H9 (cell line): ENCODE measurements at regions not wholly inside any gene's neighbourhood (a gene's known extent, or its start where the extent isn't known, plus 50 kb on each side); places are given as distances from the start of the nearest gene placed in this dataset.

Experiments used
- DNase-seq: peaks from one replicate; pipeline ENCODE4 v3.0.0-alpha.2; 2017
- H2AFZ ChIP-seq: one replicate; pipeline ENCODE4 v1.6.1; 2013; ENCODE audit warnings: mild to moderate bottlenecking, low read length, control low read depth, moderate library complexity
- H2AK5ac ChIP-seq: 2 replicates; pipeline ENCODE4 v1.6.1; 2013; ENCODE audit warnings: low read length, control low read depth, mixed read lengths; ENCODE audit not compliant: insufficient read length
- H2BK120ac ChIP-seq: one replicate; pipeline ENCODE4 v1.6.1; 2013; ENCODE audit warnings: low read depth, mild to moderate bottlenecking, low read length, control low read depth, inconsistent platforms; ENCODE audit not compliant: poor library complexity, severe bottlenecking
- H2BK12ac ChIP-seq: 2 replicates; pipeline ENCODE4 v1.6.1; 2013; ENCODE audit warnings: low read length, control low read depth, mixed read lengths, low read depth; ENCODE audit not compliant: insufficient read length
- H2BK15ac ChIP-seq: 2 replicates; pipeline ENCODE4 v1.6.1; 2013; ENCODE audit warnings: low read depth, low read length, control low read depth
- H2BK20ac ChIP-seq: one replicate; pipeline ENCODE4 v1.6.1; 2013; ENCODE audit warnings: low read depth, mild to moderate bottlenecking, low read length, control low read depth, inconsistent platforms; ENCODE audit not compliant: poor library complexity, severe bottlenecking
- H2BK5ac ChIP-seq: 2 replicates; pipeline ENCODE4 v1.6.1; 2013; ENCODE audit warnings: low read length, control low read depth, mixed read lengths; ENCODE audit not compliant: insufficient read length
- H3K14ac ChIP-seq: 2 replicates; pipeline ENCODE4 v1.6.1; 2013; ENCODE audit warnings: low read length, control low read depth; ENCODE audit not compliant: insufficient read depth
- H3K18ac ChIP-seq: 2 replicates; pipeline ENCODE4 v1.6.1; 2013; ENCODE audit warnings: low read depth, mild to moderate bottlenecking, mixed read lengths, low read length, control low read depth; ENCODE audit not compliant: insufficient read length
- H3K23ac ChIP-seq: 2 replicates; pipeline ENCODE4 v1.6.1; 2013; ENCODE audit warnings: low read length, control low read depth, mixed read lengths, low read depth; ENCODE audit not compliant: insufficient read length
- H3K23me2 ChIP-seq: 2 replicates; pipeline ENCODE4 v1.6.1; 2013; ENCODE audit warnings: low read depth, mild to moderate bottlenecking, mixed read lengths, low read length, control low read depth; ENCODE audit not compliant: insufficient read length, poor library complexity, severe bottlenecking
- H3K27ac ChIP-seq: 2 replicates; pipeline ENCODE4 v1.5.1; 2013; ENCODE audit warnings: low read length, control low read depth, mixed read lengths, low read depth; ENCODE audit not compliant: insufficient read length
- H3K27me3 ChIP-seq: 2 replicates; pipeline ENCODE4 v1.6.1; 2013; ENCODE audit warnings: low read length, control low read depth, inconsistent platforms; ENCODE audit not compliant: insufficient read depth
- H3K4ac ChIP-seq: 2 replicates; pipeline ENCODE4 v1.6.1; 2013; ENCODE audit warnings: low read depth, mild to moderate bottlenecking, control low read depth, inconsistent platforms, low read length, moderate library complexity
- H3K4me1 ChIP-seq: 2 replicates; pipeline ENCODE4 v1.6.1; 2013; ENCODE audit warnings: low read length, control low read depth, inconsistent platforms; ENCODE audit not compliant: insufficient read depth
- H3K4me2 ChIP-seq: 2 replicates; pipeline ENCODE4 v1.6.1; 2013; ENCODE audit warnings: low read length, control low read depth, mixed read lengths; ENCODE audit not compliant: insufficient read length, insufficient read depth
- H3K56ac ChIP-seq: 2 replicates; pipeline ENCODE4 v1.6.1; 2013; ENCODE audit warnings: low read depth, mild to moderate bottlenecking, mixed read lengths, low read length, control low read depth; ENCODE audit not compliant: insufficient read length
- H3K79me1 ChIP-seq: 2 replicates; pipeline ENCODE4 v1.6.1; 2013; ENCODE audit warnings: low read depth, mild to moderate bottlenecking, moderate library complexity, low read length, control low read depth, inconsistent platforms; ENCODE audit not compliant: insufficient read depth, poor library complexity, severe bottlenecking
- H3K79me2 ChIP-seq: 2 replicates; pipeline ENCODE4 v1.6.1; 2013; ENCODE audit warnings: low read length, control low read depth, inconsistent platforms; ENCODE audit not compliant: insufficient read depth
- H3K9ac ChIP-seq: 2 replicates; pipeline ENCODE4 v1.6.1; 2013; ENCODE audit warnings: low read length, control low read depth, mixed read lengths; ENCODE audit not compliant: insufficient read length; ENCODE audit errors: extremely low read depth
- H3K9me3 ChIP-seq: one replicate; pipeline ENCODE4 v1.6.1; 2013; ENCODE audit warnings: low read depth, low read length, inconsistent platforms; ENCODE audit not compliant: control insufficient read depth
- H3T11ph ChIP-seq: one replicate; pipeline ENCODE4 v1.6.1; 2013; ENCODE audit warnings: mild to moderate bottlenecking, low read length, control low read depth, inconsistent platforms
- H4K20me1 ChIP-seq: one replicate; pipeline ENCODE4 v1.6.1; 2013; ENCODE audit not compliant: control insufficient read depth, insufficient read length, insufficient read depth
- H4K5ac ChIP-seq: 2 replicates; pipeline ENCODE4 v1.6.1; 2013; ENCODE audit warnings: low read depth, mild to moderate bottlenecking, mixed read lengths, low read length, control low read depth; ENCODE audit not compliant: insufficient read length
- H4K8ac ChIP-seq: replicated peaks from 2 replicates; pipeline ENCODE4 v1.6.1; 2013; ENCODE audit warnings: low read length, control low read depth, mixed read lengths, low read depth; ENCODE audit not compliant: insufficient read length
- H4K91ac ChIP-seq: 2 replicates; pipeline ENCODE4 v1.6.1; 2013; ENCODE audit warnings: low read depth, mild to moderate bottlenecking, moderate library complexity, mixed read lengths, low read length, control low read depth; ENCODE audit not compliant: insufficient read length
- H3K27ac Mint-ChIP-seq, 3 experiments: 2 replicates in 2 of 3; 3 replicates in 1 of 3; pipeline ENCODE4 v1.8.0; 2020 to 2021; ENCODE audit warnings: mixed read lengths in 3 of 3, mild to moderate bottlenecking in 1 of 3, moderate library complexity in 1 of 3
- H3K27me3 Mint-ChIP-seq: 2 replicates; pipeline ENCODE4 v1.8.0; 2021; ENCODE audit warnings: low read depth, mild to moderate bottlenecking, moderate library complexity, mixed read lengths
- H3K36me3 Mint-ChIP-seq, 3 experiments: 2 replicates in 2 of 3; 3 replicates in 1 of 3; pipeline ENCODE4 v1.8.0; 2020 to 2021; ENCODE audit warnings: low read depth in 3 of 3, mixed read lengths in 3 of 3; ENCODE audit not compliant: insufficient read depth in 1 of 3
- H3K4me1 Mint-ChIP-seq, 2 experiments: 2 replicates each; pipeline ENCODE4 v1.8.0; 2020; ENCODE audit warnings: mixed read lengths in 2 of 2
- H3K4me3 Mint-ChIP-seq, 2 experiments: 2 replicates in 1 of 2; 3 replicates in 1 of 2; pipeline ENCODE4 v1.8.0; 2020 to 2021; ENCODE audit warnings: mild to moderate bottlenecking in 2 of 2, mixed read lengths in 2 of 2, moderate library complexity in 1 of 2
- H3K9me3 Mint-ChIP-seq, 2 experiments: 2 replicates in 1 of 2; 3 replicates in 1 of 2; pipeline ENCODE4 v1.8.0; 2020; ENCODE audit warnings: mild to moderate bottlenecking in 2 of 2, mixed read lengths in 2 of 2, moderate library complexity in 1 of 2
- CTCF ChIP-seq: fragments of 200-600 bp; sonication (generic); conservative IDR thresholded peaks from 3 replicates; pipeline ENCODE4 v1.8.0; 2021; ENCODE audit warnings: antibody characterized with exemption, mild to moderate bottlenecking
- WGBS: extraction: QIAGEN DNeasy Blood & Tissue Kit; methylation state at CpG from one replicate; pipeline ENCODE4 v1.1.7; 2013; ENCODE audit warnings: missing lambda C conversion rate, low lambda C conversion rate, mixed read lengths; ENCODE audit not compliant: insufficient read length; ENCODE audit errors: extremely low coverage; 5-methylcytosine and 5-hydroxymethylcytosine counted together

DNA sequence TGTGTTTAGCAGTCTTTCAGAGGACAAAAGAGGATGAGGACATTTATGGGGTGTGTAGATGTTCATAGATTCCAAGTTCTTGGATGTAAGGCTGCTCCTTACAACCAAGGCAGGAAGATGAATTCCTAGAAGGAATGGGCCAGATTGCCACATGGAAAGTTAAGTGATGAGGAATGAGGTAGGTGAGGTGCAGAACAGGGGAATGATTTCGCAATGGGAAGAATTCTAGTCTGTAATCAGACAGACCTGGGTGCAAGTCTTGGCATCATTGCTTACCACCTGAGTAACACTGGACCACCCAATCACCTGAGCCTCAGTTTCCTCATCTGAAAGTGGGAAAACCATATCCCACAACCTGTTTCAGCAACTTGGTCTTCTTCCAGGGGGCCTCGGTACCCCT is 174.9 kb downstream of the IER5 start:
- Histone ChIP-seq H2AFZ (no peak overlapping the region), H3K14ac (no peak overlapping the region), H3T11ph (no peak overlapping the region), H3K4ac (no peak overlapping the region), H3K56ac (no peak overlapping the region), H3K79me1 (no peaks in the 10 kb centered on the region), H4K8ac (no peak overlapping the region), H2AK5ac (no peak overlapping the region), H2BK15ac (no peak overlapping the region), H2BK120ac (no peak overlapping the region), H3K27me3 (no peaks in the 10 kb centered on the region; the same call in 1 of the 2 replicates), H2BK5ac (no peak overlapping the region), H4K20me1 (no peaks in the 10 kb centered on the region), H3K4me1 (no peaks in the 10 kb centered on the region), H3K9ac (no peak overlapping the region), H2BK20ac (no peak overlapping the region), H4K91ac (no peak overlapping the region), H3K18ac (no peak overlapping the region), H3K27ac (no peak overlapping the region), H3K79me2 (no peaks in the 10 kb centered on the region), H2BK12ac (no peak overlapping the region), H3K23ac (no peak overlapping the region), H3K9me3 (no peaks in the 10 kb centered on the region), H3K23me2 (no peaks in the 10 kb centered on the region), H3K4me2 (no peak overlapping the region), H4K5ac (no peak overlapping the region)
- Mint-ChIP-seq H3K27me3 (peaks cover 20% of the 10 kb centered on the region), H3K4me1 (peaks cover 4 to 8% of the 10 kb centered on the region in 2 experiments), H3K27ac (no peak overlapping the region), H3K36me3 (no peaks in the 10 kb centered on the region; a peak in 1 of 7 replicates), H3K9me3 (peaks cover 3 to 6% of the 10 kb centered on the region in 2 experiments; a peak in 2 of 5 replicates), H3K4me3 (no peak overlapping the region)
- DNase-seq, result no peak
- no peak for TF ChIP-seq CTCF
- WGBS, result no CpG with 5 or more reads among the region's 2 CpGs
